GM12864 (cell line): ENCODE measurements at regions not wholly inside any gene's neighbourhood (a gene's known extent, or its start where the extent isn't known, plus 50 kb on each side); places are given as distances from the start of the nearest gene placed in this dataset.

Experiments
- DNase-seq: peaks from one replicate; pipeline ENCODE4 v3.0.0-alpha.2; 2011; ENCODE audit warnings: low read depth
- H3K4me3 ChIP-seq: 2 replicates; pipeline ENCODE4 v1.5.1; 2011; ENCODE audit warnings: mild to moderate bottlenecking, low read depth, low read length, control low read depth
- CTCF ChIP-seq: IDR thresholded peaks from 2 replicates; pipeline ENCODE4 v1.5.1; 2011; ENCODE audit warnings: low read depth, mild to moderate bottlenecking, moderate library complexity, low read length, control low read depth, inconsistent platforms; ENCODE audit errors: missing control alignments

GRCh38 chr2:221943076-221943810 lies 355.6 kb downstream of the PAX3 start:
- DNase-seq: no peak
- no peak for TF ChIP-seq CTCF
- no peak overlapping the region for H3K4me3 ChIP-seq

GRCh38 chr2:221931251-221931991 lies 359.3 kb upstream of the EPHA4 start:
- H3K4me3 ChIP-seq: no peak overlapping the region
- TF ChIP-seq CTCF: no peak
- no peak for DNase-seq

- H3K4me3 ChIP-seq: no peak overlapping the region
- no peak for TF ChIP-seq CTCF
- no peak for DNase-seq
These were observed 357.2 kb upstream of the EPHA4 start for GRCh38 chr2:221929259-221929658.

- H3K4me3 ChIP-seq: no peak overlapping the region
- no peak for DNase-seq
- TF ChIP-seq CTCF: no peak
These were observed 354.2 kb upstream of the EPHA4 start for GRCh38 chr2:221926327-221926726.

- no peak overlapping the region for H3K4me3 ChIP-seq
- no peak for DNase-seq
- TF ChIP-seq CTCF: no peak
These were observed 352.5 kb upstream of the EPHA4 start for GRCh38 chr2:221924576-221924975.

GRCh38 chr2:221915926-221916325 lies 343.8 kb upstream of the EPHA4 start:
- no peak overlapping the region for H3K4me3 ChIP-seq
- no peak for TF ChIP-seq CTCF
- no peak for DNase-seq
